ENCODE measurements at regions not wholly inside any gene's neighbourhood (a gene's known extent, or its start where the extent isn't known, plus 50 kb on each side); places are given as distances from the start of the nearest gene placed in this dataset.
A peak's percentile ranks its signal among the peaks of the same experiment; 100 is the strongest.
"Not testable (repeated sequence)": the region's sequence is repeated elsewhere in the genome, so short reads cannot be mapped to it uniquely, and the experiment has no call there.

DNA sequence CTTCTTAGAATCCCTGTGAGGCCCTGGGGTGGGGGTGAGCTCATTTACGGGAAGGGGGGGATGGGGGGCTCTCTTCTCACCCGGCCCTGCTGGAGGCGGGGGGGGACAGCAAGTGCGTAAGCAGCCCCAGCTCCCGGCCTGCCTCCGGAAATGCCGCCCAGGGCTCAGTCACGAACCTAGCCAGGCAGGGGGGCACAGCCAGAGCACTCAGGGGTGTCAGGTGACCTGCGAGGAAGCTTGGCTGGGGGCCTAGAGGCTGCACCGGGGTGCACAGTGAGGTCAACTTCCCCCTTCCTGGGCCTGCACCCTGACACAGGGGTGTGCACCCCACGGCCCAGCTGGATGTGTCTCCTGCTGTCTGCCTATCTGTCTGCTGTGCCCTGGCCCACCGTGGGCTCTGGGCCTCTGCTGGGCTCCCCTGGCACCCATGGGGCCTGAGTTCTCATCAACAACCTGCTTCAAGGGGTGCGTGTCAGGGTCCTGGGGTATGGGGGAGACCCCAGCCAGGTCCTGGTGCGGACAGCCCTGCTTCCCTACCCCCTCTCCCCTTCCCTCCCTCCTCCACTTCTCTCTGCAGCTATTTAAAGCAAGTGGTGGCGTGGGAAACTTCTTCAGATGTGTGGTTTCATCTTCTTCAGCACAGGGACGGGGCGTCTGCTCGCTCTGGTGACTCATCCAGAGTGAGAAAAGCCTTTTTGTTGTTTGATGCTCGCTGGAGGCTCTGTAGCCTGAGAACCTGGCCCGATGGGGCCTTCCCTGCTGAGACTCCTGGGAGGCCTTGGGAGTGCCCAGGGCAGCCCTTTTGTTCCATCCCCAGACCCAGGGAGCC, 92.5 kb upstream of the RUNX3 start:
- peak; percentile 81 for DNase-seq (ENCODE audit: low spot score)

DNA sequence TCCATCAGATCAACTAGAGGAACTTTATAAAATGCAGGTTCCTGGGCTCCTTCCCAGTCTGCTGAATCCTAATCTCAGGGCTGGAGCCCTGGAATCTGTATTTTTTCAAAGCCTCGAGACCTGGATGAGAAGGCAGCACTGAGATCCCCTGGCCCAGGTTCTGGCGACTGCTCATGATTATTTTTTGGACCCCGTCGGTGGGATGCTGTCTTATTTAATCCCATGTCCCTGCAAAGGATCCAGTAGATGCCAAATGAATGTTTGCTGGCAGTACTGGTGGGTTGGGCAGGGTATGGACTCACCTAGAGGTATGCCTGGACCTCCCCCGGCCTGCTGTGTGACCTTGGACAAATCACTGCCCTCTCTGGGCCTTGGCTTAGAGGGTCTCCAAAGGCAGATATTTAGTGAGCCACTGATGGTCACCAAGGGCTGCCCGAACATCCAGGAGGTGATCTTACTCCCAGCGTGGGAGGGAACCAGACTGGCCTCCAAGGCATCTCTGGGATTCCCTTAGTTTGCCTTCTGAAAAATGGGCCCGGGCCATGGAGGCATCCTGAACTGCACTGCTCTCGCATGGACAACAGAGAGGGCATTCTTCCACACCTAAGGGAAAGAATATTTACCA, 91.6 kb upstream of the RUNX3 start:
- DNase-seq (ENCODE audit: low spot score), result no peak

DNA sequence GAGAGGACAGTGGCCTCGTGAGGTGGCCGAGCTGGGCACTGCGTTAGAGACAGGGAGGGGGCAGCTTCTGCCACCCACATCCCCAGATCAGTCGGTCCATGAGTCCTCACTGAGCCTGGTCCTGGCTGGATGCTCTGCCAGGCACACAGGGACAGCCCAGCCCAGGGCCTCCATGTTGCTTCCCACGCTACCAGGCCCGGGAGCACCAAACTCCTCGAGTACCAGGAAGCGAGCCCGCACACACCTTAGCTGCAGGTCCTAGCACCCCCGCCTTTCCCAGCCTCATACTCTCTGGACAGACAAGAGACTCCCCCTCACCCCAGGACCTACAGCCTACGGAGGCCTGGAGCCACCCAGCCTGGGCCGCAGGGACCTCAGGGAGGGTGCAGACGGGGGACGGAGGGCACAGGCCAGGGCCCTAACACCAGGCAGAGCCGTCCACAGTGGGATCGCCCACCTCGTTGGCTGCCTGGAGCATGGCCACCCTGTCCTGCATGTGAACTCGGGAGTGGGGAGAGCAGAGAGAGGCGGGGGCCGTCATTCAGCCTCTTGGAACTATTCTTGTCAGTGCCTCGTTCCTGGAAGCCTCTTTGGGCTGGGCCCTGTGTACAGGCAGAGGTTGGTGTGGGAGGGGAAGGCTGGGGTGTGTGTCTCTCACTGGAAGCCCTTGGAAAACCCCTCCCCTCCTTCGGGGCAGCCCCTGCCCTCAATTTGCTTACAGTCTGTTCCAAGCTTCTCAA, 90.9 kb upstream of the RUNX3 start:
- DNase-seq (ENCODE audit: low spot score), result no peak

- DNase-seq (ENCODE audit: low spot score), result no peak
These were observed 90.2 kb upstream of the RUNX3 start for GRCh38 chr1:25020173-25020845.

DNA sequence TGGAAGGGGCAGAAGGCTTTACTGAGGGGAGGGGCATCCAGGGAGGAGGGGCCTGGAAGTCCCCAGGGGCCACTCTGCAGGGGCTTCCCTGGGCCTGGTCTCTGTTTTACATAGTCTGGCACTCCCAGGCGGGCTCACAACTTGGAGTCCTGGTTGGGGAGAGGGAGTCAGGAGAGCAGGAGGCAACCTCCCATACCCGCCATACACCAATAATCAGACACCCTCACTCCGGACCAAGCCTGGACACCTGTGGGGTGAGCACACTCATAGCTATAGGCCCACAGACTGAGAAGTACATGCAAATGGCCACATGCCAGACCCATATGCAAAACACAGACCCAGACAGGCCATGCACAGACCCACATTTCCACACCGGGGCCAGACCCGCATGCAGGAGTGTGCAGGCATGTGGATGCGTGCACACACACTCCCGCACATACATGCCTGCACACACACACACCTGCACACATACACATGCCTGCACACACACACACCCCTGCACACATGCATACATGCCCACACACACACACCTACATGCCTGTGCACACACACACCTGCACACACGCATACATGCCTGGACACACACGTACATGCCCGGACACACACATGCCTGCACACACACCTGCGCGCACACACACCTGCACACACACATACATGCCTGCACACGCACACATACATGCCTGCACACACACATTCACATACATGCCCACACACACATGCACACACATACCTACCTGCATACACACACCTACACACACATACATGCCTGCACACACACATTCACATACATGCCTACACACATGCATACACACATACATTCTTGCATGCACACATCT, 89.5 kb upstream of the RUNX3 start:
- no peak for DNase-seq (ENCODE audit: low spot score)

- DNase-seq (ENCODE audit: low spot score), result no peak
These were observed 88.9 kb upstream of the RUNX3 start for GRCh38 chr1:25018943-25019336.

- DNase-seq (ENCODE audit: low spot score), result no peak
These were observed 88.1 kb upstream of the RUNX3 start for GRCh38 chr1:25018110-25018735.

GRCh38 chr1:25017436-25018109, 87.5 kb upstream of the RUNX3 start:
- DNase-seq (ENCODE audit: low spot score), result no peak

DNA sequence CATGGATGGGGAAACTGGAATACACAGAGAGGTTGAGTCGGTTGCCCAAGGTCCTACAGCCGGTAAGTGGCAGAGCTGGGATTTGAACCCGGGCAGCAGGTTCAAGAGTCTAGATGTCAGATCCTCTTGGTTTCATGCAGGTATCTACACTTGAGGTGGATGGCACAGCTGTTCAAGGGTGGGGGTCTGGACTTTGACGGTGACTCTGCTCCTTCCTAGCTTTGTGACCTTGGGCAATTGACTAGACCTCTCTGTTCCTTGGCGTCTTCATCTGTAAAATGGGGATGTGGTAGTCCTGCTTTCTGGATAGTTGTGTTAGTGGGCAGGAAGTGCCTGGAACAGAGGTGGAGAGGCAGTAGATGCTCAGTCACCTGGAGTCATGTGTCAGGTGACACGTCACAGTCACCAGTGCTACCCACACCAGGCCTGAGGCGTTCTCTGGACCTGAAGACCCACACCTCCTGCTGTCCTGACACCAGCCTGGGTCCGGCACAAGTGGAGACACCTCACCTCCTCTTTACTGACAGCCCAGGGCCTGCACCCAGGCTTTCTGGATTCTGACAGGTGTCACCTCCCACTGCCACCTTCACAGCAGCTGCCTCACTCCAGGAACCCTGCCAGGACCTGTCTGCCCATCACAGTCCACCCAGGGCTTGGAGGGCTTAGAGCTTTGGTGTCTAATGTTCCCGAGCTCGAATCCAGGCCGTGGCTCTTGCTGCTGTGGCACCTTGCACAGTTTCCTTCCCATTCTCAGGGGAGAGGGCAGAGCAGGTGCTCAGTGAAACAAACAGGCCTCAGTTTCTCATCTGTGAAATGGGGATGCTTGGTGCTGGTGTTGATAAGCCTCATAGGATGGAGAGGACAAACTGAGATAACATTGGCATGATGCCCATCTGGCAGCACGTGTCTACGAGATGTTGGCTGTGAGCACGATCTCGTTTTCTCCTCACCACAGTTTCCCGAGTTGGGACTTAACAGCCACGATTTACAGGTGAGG, 83.2 kb upstream of the RUNX3 start:
- no peak for DNase-seq (ENCODE audit: low spot score)

DNA sequence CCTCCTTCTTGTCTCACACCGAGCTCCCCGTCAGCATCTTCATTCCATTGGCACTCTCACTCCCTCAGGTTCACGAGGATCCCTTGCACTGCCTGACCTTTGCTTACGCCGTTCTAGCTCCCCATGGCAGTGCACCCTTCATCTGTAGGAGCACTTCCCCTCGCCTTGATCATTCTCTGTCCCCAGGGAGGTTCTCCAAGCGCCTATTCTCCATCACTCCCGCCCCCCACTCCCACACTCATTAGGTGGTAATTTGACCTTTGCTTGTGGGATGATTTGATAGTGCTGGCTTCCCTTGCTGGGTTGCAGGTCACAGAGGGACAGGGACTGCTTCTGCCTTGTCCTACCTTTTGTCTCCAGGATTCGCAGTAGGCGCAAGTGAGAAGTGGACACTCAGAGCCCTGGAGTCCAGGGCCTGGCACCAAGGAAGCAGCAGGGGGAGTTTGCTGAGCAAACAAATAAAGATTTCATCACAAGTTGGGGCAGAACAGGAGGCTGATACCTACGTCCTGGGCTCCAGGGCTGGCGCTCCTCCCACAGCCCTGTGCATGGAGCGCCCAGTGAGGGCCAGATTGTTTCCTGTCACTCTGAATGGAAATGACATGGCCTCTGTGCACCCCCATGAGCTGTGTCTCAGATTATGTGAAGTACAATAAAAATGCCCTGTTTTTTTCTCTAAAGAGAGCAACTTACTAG, 82.0 kb upstream of the RUNX3 start:
- no peak for DNase-seq (ENCODE audit: low spot score)

GRCh38 chr1:25011275-25011674, 81.2 kb upstream of the RUNX3 start:
- DNase-seq (ENCODE audit: low spot score), result no peak

- DNase-seq (ENCODE audit: low spot score), result no peak
These were observed 79.7 kb upstream of the RUNX3 start for GRCh38 chr1:25009671-25010262.

- DNase-seq (ENCODE audit: low spot score), result no peak
These were observed 78.1 kb upstream of the RUNX3 start for GRCh38 chr1:25008192-25008485.

DNA sequence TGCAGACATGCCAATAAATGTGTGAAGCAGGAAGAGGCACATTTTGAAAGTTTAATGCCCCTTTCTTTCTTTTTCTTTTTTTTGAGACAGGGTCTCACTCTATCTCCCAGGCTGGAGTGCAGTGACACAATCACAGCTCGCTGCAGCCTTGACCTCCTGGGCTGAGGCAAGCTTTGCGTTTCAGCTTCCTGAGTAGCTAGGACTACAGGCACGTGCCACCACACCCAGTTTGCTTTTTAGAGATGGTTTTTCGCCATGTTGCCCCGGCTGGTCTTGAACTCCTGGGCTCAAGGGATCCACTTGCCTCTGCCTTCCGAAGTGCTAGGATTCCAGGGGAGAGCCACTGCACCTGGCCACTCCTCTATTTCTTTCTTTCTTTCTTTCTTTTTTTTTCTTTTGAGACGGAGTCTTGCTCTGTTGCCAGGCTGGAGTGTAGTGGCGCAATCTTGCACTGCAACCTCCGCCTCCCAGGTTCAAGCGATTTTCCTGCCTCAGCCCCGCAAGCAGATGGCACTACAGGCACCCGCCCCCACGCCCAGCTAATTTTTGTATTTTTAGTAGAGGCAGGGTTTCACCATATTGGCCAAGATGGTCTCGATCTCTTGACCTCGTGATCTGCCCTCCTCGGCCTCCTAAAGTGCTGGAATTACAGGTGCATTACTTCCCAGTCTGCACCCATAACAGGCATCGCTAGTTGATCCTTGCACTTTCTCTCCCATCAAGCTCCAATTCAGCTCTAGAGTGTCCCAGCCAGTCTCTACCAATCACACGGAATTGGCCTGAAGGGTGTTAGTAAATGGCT, 77.5 kb upstream of the RUNX3 start:
- not testable (repeated sequence) for DNase-seq (ENCODE audit: low spot score)

DNA sequence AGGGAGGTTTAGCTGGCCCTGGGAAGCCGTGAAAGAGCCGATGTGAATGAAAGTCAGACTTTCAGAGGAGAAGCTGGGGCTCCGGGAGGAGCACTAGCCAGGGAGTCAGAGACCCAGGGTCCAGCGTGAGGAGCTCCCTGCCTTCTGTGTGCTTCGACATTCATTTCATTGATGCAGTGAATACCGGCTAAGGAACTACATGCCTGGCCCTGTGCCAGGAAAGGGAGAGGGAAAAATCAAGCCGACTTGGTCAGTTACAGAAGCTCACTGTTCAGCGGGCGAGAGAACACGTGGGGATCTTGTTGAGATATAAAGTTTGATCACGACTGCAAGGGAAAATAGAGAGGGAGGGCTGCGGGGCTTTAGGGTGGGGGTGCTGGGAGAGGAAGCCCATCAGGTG, 76.7 kb upstream of the RUNX3 start:
- no peak for DNase-seq (ENCODE audit: low spot score)

DNA sequence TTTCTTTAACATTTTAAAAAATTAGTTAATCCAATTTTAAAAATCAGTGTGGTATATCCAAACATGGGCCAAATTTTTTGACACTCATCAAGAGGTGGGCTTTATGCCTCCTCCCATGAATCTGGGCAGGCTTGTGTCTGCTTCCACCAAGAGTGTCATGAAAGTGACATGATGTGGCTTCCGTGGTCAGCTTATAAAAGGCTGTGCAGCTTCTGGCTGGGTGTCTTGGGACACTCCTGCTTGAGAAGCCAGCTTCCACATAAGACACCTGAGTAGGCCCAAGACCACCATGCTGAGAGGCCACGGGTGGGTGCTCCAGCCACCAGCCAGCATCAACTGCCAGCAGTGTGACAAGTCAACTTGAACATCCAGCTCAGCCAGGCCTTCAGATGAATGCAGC, 74.3 kb upstream of the RUNX3 start:
- no peak for DNase-seq (ENCODE audit: low spot score)

DNA sequence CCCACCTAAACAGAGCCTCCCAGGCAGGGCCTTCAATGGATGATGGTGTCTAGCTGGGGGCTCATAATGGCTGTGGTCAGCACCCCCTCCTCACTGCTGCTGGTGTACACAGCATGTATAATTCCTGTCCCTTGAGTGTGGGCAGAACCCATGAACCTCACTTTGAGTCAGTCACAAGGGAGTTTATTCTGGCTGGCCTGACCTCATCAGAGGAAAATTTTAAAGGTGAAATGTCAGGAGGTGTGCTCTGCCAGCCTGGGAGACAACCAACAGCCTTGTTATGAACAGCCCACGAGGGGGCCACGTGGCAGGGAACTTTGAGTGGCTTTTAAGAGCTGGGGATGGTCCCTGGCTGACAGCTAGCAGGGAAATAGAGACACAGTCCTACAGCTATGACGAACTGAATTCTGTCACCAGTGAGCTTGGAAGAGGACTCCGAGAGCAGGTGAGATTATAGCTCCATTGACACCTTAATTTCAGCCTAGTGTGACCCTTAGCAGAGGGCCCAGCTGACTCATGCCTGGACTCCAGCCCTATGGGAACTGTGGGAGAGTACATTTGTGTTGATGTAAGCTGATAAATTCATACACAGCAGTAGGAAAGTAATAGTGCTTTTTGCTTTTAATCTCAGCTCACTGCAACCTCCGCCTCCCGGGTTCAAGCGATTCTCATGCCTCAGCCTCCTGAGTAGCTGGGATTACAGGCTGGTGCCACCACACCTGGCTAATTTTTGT, 73.5 kb upstream of the RUNX3 start:
- DNase-seq (ENCODE audit: low spot score), result no peak

All from putamen (tissue), 1 donor.